Coronary artery (tissue), 2 donors: ENCODE measurements at regions not wholly inside any gene's neighbourhood (a gene's known extent, or its start where the extent isn't known, plus 50 kb on each side); places are given as distances from the start of the nearest gene placed in this dataset.

Experiments
- DNase-seq: peaks from one replicate; pipeline ENCODE4 v3.0.0-alpha.2; 2017; ENCODE audit warnings: low spot score
- H3K27ac ChIP-seq, 2 donors: fragments of 200-600 bp; sonication (generic); one replicate each; pipeline ENCODE4 v1.5.1; 2016 to 2019
- H3K4me3 ChIP-seq: fragments of 200-600 bp; sonication (generic); 2 replicates; pipeline ENCODE4 v1.5.1; 2016; ENCODE audit warnings: mild to moderate bottlenecking, moderate library complexity
- TF ChIP-seq, protein P1 (sequence below): fragments of 200-600 bp; sonication (generic); IDR thresholded peaks from one replicate; pipeline ENCODE4 v1.5.1; 2019; ENCODE audit warnings: antibody characterized with exemption

DNA sequence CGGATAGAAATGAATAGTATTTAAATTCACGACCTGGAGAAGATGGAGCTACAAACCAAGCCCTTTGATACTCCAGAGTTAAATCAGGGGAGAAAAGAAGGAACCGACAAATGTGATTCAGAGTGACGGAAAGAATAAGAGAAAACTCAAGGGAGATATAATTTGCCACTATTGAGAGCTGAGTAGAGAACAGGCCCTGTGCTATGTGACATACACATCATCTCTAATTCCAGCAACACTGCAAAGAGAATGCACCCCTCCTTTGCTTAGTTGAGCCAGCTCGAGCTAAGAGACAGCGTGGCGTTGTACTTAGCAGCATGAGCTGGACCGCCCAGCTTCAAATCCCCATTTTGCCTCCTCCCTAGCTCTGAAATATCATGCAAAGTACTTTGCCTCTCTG lies 266.4 kb upstream of the TENM3 start:
- H3K27ac ChIP-seq: no peak overlapping the region
- no peak overlapping the region for H3K4me3 ChIP-seq
- TF ChIP-seq, protein P1, sequence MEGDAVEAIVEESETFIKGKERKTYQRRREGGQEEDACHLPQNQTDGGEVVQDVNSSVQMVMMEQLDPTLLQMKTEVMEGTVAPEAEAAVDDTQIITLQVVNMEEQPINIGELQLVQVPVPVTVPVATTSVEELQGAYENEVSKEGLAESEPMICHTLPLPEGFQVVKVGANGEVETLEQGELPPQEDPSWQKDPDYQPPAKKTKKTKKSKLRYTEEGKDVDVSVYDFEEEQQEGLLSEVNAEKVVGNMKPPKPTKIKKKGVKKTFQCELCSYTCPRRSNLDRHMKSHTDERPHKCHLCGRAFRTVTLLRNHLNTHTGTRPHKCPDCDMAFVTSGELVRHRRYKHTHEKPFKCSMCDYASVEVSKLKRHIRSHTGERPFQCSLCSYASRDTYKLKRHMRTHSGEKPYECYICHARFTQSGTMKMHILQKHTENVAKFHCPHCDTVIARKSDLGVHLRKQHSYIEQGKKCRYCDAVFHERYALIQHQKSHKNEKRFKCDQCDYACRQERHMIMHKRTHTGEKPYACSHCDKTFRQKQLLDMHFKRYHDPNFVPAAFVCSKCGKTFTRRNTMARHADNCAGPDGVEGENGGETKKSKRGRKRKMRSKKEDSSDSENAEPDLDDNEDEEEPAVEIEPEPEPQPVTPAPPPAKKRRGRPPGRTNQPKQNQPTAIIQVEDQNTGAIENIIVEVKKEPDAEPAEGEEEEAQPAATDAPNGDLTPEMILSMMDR: no peak
- DNase-seq: no peak

DNA sequence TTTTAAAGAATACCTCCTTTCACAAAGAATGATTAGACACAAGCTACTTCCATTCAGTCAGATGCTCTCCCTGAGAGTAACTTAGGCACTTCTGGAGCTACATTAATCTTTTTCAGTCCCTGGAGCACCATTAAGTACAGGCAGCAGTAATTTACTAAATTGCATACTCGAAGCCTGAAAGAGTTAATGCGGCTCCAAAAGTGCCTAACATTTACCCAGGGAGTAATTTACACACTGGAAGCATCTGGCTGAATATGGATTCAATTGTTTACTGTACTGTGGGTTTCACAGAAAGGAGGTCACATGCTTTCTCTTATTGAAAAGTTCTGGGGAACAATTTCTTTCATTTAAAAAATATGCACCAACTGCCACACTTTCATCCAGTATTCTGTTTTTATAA lies 260.8 kb upstream of the TENM3 start:
- H3K27ac ChIP-seq: no peak overlapping the region
- TF ChIP-seq, protein P1: no peak
- no peak for DNase-seq

DNA sequence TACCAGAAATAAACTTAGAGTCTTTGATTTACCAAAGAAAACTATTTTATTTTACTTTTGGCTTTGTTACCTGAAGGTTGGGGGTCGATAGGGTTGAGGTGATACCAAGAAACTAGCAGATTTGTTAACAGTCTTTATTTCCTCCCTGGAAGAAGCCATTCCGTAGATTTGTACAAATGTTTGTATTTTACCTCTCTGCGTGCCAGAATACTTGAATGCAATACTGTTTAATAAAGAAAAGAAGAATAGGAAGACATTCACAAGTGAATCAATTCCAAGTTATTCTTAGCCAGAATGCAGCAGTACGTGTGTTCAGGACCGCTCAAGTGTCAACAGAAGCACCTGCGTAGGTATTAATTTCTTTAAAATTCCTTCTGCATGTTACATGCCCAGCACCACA lies 260.3 kb upstream of the TENM3 start:
- no peak for DNase-seq
- TF ChIP-seq, protein P1: no peak
- Histone ChIP-seq H3K27ac (no peak overlapping the region), H3K4me3 (no peak overlapping the region)

More for the DNA sequence above, 260.8 kb upstream of the TENM3 start:
- no peak overlapping the region for H3K4me3 ChIP-seq

DNA sequence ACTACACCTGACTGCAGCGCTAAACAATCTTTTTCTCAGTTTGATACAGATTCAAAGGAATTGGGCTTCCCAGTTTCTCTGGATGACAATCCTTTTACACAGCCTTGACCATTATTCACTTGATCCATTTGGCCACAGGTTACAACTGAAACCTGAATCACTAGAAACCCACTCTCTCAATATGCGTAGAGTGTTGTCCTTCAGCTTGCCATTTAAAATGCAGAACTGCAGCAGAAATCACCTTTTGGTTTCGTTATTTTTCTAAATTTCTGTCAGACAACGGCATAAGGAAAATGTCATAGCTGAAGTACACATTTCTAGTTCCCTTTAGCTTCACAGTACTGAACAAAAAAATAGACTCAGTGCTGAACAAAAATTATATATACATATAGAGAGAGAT lies 255.8 kb upstream of the TENM3 start:
- Histone ChIP-seq H3K4me3 (no peak overlapping the region), H3K27ac (no peak overlapping the region)
- no peak for DNase-seq
- TF ChIP-seq, protein P1: no peak

DNA sequence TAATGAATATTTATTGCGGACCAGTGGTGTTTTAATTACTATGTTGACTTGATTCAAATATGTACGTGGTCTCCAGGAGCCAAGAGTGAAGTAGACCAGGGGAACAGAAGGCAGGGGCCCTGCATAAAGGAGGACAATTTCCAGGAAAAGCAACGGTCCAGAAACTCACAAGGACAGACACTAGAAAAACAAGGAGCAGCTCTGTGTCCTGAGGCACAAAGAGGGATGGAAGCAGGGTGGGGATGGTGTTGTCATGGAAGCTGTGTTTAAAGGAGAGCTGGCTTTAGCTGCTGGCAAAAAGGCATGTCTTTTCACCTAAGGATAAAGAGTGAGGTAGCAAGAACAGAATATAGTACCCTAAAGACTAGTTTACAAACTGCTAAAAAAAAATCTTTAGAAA lies 254.1 kb upstream of the TENM3 start:
- TF ChIP-seq, protein P1: no peak
- DNase-seq: no peak
- Histone ChIP-seq H3K4me3 (no peak overlapping the region), H3K27ac (no peak overlapping the region)

DNA sequence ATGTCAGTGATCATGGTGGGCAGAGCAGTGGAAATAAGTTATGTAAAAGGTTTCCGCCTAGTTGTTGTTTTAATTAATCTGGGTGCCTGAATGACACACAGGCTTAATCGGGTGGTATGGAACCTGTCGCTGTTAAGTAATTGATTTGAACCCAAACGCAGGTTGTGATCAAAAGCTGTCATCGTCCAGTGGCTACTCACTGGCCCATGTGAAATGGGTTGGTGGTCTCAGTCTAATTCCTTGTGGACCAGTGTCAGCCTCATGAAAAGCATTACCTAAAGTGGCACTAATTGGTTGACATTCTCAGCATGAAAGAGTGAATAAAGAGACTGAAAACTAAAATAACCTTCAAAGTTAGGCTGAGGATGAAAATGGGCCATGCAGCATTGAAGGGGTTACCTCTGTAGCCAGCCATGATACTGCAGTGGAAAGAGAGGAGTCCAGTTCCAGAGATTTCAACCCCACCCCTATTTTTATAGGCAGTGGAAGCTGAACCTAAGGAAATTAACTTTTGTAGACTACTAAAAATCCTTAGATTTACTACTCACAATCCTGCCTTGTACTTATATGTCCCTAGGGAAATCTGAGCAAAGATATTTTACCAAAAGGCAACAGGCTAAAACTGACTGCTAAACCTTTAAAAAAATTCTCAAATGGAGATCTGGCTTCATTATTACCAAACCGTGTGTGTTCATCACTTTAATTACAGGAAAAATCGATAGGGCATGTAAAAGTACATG lies 251.7 kb upstream of the TENM3 start:
- Histone ChIP-seq H3K4me3 (no peak overlapping the region), H3K27ac (no peak overlapping the region)
- DNase-seq: no peak
- TF ChIP-seq, protein P1: no peak
